HG02943 (cell line): ENCODE measurements at regions not wholly inside any gene's neighbourhood (a gene's known extent, or its start where the extent isn't known, plus 50 kb on each side); places are given as distances from the start of the nearest gene placed in this dataset.

ENCODE experiments used
- ATAC-seq: cut with Tn5 transposase; IDR thresholded peaks from one replicate; pipeline ENCODE4 v1.9.1; 2021; ENCODE audit warnings: mild to moderate bottlenecking, low read depth, moderate library complexity; ENCODE audit not compliant: unreplicated experiment

DNA sequence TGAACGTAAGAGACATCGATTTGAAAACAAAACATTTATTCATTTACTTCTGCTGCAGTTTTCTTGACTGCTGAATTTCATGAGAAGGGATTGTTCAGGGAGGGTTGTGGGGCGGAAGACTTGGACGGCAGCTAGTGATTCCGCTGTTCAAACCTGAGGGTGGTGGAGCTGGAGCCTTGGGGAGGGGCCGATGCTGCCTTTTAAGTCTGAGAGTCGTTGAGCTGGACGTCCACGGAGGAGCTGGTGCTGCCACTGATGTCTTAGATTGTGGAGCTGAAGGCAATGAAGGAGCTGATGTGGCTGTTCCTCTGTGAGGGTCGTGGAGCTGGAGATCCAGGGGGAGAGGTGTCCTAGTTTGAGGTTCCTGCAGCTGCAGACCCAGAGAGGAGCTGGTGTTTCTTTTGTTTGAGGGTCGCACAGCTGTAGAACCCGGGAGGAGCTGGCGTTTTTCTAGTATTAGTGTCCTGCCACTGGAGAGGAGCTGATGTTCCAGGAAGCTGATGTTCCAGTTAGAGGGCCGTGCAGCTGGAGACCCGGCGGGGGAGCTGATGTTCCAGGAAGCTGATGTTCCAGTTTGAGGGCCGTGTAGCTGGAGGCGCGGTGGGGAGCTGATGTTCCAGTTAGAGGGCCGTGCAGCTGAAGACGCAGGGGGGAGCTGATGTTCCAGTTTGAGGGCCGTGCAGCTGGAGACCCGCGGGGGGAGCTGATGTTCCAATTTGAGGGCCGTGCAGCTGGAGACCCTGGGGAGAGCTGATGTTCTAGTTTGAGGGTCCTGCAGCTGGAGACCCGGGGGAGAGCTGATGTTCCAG, 150.9 kb downstream of the RTP5 start:
- no peak for ATAC-seq

GRCh38 chr2:242022550-242023290, 153.2 kb downstream of the RTP5 start:
- no peak for ATAC-seq

- ATAC-seq = no peak
Observed at GRCh38 chr2:242024751-242025355, 155.3 kb downstream of the RTP5 start.

- ATAC-seq = no peak
Observed at GRCh38 chr2:242027676-242028450, 158.3 kb downstream of the RTP5 start.

DNA sequence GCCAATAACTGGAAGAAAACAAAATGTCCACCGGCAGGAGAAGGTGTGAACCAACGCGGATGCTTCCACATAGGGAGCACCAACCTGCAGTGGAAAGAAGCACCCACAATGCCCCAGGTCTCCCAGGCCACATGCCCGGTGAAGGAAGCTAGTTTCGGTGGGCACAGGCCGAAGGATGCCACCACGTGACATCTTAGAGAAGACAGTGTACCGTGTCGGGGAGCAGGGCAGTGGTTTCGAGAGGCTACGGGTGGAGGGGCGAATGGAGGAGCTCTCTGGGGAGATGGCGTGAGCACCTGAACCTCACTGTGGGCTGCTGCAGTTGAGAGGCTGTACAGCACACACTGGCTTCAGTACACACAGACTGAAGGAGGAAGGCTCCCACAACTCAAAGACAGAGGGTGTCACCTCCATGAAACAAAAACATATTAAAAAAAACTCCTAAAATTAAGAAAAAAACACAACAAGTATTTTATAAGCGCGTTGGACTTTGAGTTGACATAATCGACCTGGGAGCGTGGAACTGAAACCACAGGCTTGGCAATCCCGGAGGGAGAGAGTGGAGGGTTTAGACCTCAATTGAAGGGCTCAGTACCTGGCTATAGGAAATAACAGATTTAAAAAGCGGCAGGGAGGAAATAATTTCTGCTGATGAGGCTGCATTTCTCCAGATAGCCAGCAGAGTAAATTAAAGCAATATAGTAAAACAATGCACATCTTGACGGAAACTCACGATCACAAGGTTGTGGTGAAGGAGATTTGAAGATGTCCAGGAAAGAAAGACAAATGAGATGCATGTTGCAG, 160.1 kb downstream of the RTP5 start:
- no peak for ATAC-seq

DNA sequence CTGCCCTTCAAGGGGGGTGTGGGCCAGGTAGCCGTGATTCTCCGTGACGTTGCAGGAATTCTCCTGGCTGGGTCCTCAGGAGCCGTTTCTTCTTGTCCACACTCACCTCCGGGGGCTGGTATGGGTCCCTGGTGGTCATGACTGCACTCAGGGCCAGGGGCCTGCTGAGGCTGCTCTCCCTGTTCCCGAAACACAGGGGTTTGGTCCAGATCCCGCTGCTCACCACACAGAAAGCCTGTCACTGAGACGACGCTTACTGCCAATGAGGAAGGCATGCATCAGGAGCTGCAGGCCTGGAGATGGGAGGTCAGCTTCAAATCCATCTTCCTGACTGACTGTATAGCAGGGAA, 160.7 kb downstream of the RTP5 start:
- no peak for ATAC-seq

DNA sequence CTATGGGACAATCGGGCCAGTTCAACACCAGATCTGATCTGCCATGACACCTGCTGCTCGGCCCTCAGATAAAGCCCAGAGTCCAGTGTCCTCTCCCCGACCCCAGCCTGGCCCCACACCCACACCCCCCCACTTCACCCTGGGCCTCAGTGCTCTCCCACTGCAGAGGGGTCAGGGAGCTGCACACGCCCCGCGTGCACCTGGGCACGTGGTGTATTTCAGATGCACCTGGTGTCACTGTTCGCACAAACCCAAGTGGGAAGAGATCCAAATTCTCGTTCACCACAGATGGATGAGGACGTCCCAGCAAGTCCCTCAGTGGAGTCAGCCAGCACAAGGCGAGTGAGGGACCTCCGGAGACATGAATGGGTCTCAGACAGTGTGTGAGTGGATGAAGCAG, 161.3 kb downstream of the RTP5 start:
- ATAC-seq = no peak

DNA sequence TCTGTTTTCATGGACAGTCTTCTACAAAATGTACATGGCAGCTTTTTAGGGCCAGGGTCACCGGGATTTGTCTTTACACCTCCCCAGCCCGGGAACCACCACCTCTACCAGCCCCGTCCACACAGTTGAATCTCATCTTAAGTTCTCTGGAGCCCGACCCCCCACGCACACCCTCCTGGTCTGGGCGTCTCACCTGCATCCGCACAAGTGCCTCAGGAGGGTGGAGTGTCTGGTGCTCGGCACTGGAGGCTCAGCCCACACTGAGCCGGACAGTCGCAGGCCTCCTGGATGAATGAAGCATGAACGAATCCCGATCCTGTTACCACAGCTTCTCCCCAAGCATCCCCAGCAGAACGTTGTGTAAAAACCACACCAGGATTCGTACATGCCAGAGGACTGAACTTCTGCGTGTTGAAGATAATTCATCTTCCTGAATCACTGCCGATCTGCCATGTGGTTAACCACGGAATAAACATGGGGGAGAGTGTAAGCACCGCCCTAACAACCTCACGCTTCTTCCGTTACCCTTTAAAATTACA, 162.0 kb downstream of the RTP5 start:
- ATAC-seq = no peak

DNA sequence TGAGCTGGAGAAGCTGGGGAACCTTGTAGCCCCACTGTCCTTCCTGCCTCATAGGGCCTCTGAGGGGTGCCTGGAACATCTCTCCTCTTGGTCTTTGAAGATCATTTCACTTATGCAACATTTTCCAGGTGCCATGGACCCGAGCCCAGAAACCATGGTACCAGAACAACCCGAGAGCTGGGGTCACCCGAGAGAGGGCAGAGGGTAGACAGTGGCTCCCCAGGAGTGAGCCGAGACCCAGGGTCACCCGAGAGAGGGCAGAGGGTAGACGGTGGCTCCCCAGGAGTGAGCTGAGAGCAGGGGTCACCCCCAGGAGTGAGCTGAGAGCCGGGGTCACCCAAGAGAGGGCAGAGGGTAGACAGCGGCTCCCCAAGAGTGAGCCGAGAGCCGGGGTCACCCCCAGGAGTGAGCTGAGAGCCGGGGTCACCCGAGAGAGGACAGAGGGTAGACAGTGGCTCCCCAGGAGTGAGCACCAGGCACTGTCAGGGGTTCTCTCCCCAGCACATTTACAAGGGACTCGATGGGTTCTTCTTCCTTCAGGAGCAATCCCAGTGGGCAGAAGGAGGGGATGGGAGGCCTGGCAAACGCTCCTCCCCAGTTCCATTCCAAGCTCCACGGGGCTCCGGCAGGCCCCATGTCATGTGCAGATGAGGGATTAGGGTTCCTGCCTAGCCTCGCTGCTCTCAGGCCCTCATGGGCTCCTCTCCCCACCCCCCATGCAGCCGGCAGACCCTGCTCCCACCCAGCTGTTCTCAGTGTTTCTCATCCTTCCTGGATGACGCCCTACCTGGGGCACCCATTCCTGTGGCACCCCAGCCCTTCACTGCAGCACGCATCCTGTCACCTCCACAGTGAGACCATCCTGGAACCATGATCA, 163.5 kb downstream of the RTP5 start:
- ATAC-seq = no peak

- ATAC-seq = no peak
Observed at GRCh38 chr2:242034138-242034537, 164.6 kb downstream of the RTP5 start.

GRCh38 chr2:242034996-242035814, 165.7 kb downstream of the RTP5 start:
- ATAC-seq = no peak

GRCh38 chr2:242035858-242036652, 166.5 kb downstream of the RTP5 start:
- no peak for ATAC-seq

DNA sequence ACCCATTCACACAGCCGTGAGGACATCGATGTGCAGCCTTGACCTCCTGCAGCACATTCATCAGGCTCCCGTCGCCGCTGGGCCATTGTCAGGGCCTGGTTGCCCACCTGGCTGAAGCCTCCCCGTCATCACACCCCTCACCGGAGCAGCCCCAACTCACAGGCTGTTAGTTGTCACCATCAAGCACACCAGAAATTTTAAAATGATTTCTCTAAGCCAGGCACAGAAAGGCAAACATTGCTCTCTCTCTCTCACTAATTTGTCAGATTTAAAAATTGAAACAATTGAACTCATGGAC, 167.1 kb downstream of the RTP5 start:
- no peak for ATAC-seq

DNA sequence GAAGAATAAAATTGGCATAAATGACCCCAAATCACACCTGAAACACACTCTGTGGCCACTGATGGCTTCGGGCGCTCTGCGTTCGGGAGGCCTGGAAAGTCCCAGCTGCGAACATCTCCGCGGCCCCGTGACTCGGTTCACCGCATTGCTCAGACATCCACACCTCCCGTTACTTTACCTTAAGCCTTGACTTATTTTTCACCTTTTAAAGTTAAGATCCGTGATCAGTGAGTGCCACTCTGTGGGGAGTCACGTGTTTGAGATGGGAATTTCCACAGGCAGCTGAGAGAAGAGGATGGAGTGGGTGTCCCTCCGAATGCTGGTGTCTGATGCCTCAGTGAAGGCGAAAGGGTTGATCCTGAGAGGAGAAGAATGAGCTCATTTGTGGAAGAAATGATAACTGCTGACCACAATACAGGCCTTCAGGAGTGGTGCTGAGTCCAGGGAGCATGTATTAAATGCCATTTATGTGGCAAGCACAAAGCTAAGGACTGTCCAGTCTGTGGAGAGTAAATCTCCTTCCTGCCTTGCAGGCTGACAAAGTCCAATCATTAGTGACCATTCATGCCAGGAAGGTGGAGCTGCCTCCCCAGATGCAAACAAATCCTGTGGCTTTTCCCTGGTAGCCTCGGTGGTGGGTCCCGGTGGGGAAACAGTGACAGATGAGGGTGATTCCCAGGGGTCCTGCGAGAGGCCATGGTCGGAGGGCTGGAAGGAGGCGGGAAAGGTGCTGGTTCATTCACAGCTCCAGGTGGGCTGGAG, 168.8 kb downstream of the RTP5 start:
- no peak for ATAC-seq

DNA sequence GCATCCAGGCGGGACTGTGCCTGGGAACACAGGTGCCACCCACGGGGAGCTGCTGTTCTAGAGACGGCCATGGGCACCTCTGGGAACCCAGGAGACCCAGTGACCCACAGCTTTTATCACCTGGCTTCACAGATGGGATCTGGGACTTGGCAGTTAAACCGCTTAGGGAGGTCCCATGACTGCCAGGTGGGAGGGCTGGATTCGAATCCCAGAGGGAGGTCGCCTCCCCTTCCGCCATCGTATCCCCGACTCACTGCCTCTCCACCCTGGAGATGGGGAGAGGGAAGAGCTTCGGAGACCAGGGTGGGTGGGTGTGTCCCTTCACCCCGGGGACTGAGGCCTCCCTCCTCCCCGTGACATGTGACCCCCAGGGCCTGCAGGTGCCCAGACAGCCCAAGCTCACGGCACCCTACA, 169.4 kb downstream of the RTP5 start:
- ATAC-seq = no peak

DNA sequence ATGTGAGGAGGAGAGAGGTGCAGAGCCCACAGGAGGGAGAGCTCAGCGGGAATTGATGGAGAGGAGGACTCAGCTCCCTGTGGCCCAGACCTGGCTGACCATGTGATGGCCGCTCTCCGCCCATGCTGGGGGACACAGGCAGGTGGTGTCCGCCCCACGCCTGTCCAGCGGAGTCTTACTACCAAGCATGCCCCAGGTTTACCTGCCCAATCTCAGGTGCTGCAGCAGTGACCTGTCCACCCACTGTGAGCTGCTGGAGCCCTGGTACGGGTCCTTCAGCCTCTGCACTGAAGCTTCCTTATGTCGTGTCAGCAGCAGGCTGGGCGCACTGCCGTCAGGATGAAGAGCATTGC, 170.8 kb downstream of the RTP5 start:
- ATAC-seq = no peak

DNA sequence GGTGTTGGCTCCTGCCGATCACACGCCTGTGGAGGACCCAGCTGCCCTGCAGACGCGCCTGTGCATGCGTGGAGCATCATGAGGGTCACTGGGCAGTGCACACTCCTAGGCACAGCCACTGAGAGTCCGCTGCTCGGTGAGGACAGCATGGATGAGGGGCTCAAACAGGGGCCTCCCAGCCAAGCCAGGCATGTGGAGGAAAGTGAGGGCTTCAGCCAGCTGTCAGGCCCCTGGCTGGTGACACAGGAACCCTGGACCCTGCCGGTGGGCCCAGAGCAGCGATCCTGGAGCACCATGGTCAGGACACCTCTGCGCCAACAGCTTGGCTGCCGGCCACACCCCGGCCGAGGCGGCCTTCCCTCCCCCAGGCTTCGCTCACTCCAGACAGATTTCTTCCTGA, 171.2 kb downstream of the RTP5 start:
- no peak for ATAC-seq
